OCI-M1 (cell line): ENCODE measurements at regions not wholly inside any gene's neighbourhood (a gene's known extent, or its start where the extent isn't known, plus 50 kb on each side); places are given as distances from the start of the nearest gene placed in this dataset.
"Not testable (repeated sequence)": the region's sequence is repeated elsewhere in the genome, so short reads cannot be mapped to it uniquely, and the experiment has no call there.

Experiments used
- DNase-seq: peaks from one replicate; lab custom pipeline; 2025; lab: John Stamatoyannopoulos, UW

DNA sequence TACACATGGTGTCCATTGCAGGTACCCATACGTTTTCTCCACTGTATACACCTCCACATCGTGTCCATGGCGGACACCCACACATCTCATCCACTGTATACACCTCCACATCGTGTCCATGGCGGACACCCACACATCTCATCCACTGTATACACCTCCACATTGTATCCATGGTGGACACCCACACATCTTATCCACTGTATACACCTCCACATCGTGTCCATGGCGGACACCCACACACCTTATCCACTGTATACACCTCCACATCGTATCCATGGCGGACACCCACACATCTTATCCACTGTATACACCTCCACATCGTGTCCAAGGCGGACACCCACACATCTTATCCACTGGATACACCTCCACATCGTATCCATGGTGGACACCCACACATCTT, 50.4 kb upstream of the TTC34 start:
- DNase-seq = not testable (repeated sequence)

DNA sequence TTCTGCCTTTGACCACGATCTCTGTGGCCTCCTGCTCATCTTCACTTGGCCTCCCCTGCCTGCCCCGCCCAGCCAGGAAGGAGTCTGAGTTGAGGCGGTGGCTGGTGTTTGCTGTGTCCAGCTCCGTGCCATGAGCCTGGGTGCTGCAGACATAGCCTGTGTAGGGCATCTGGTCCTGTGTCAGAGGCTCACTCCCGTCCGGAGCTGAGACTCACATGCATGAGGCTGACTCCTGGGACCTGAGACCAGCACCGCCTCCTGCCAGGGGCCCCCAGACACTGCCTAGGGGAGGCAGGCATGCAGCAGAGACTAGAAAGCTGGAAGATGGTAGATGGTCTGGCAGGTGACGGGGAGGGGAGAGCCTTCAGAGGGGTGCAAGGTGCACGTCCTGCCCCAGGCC, 52.2 kb upstream of the TTC34 start:
- DNase-seq = no peak

DNA sequence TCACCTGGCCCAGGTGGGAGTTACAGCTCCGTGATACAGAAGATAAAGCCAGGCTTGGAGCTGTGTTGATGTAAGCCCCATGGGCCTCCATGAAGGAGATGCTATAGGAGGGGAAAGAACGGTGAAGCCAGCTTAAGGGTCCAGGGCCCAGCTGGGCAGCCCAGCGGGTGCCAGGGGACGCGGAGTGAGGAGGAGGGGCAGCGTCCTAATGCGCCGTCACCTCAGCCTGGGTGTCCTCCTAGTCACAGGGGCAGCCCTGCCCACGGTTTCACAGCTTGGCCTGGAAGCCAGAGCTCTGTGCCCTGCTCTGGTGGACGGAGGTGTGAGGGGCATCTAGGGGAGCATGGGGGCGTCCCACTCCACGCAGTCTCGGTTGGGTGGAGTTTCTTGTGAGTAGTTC, 52.7 kb upstream of the TTC34 start:
- no peak for DNase-seq

DNA sequence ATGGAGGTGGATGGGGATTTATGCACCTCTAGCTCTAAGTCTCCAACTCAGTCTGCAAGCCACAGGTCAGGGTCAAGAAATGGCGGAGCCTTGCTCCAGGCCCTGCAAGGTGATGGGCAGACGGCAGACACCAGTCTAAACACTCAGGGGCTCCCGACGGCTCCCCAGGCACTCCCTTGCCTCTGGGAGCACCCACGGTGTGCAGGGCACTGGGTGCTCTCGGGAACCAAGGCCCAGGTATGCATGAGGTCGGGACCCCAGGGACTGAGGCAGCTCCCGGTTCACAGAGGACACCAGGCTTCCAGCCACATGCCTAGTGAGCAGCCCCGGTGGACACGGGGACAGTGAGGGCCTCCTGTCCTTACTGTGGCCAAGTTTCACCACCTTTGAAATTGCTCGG, 53.1 kb upstream of the TTC34 start:
- no peak for DNase-seq

DNA sequence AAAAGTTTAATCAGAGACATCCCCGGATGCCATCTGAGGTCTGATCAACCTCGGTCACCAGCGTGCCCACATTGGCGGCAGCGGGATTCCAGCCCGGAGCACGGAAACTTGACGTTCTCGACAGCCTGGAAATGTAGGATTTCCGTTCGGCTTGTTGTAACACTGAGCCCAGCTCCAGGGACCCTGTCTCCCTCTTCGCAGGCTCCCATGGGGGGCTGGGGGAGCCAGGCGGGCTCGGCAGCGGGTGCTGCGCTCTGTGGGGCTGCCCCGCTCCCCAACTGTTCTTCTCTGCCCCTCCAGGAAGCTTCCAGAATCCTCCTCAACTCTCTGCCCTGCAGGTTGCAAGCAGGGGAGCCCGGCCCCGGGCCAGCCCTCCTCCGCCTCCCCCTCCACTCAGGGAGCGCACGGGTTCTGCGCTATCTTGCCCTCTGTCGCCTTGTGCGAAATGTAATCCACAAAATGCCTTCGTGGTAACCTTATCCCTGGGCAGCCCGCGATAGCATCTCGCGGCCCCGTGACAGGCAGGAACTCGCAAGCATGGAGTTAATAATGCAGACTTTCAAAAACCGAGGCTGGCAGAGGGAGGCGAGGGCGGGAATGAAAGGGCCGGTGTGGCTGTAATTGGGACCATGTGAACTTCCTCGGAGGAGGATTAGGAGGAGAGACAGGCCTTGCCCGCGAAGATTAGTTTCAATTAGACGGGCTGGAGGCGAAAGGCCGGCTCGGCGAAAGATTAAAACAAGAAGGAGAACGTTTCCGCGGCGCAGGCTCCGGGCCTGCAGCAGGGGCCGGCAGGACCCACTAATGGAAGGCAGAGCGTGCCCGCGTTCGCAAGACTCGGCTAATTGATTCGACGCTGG, 53.9 kb upstream of the TTC34 start:
- no peak for DNase-seq

DNA sequence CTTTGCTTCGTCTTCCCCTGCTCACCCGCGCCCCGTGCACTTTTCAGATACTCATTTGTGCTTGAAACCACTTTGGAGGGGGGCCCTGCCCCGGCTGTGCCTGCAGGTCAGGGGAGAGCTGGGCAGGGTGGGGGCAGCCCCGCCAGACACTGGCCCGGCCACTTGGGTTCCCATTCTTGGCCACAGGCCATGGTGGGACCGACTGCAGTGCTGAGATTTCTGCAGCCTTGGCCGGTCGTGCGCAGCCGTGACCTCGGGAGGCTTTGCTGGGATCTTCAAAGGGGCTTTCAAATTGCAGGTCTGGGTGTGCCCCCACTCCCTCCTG, 54.5 kb upstream of the TTC34 start:
- no peak for DNase-seq

DNA sequence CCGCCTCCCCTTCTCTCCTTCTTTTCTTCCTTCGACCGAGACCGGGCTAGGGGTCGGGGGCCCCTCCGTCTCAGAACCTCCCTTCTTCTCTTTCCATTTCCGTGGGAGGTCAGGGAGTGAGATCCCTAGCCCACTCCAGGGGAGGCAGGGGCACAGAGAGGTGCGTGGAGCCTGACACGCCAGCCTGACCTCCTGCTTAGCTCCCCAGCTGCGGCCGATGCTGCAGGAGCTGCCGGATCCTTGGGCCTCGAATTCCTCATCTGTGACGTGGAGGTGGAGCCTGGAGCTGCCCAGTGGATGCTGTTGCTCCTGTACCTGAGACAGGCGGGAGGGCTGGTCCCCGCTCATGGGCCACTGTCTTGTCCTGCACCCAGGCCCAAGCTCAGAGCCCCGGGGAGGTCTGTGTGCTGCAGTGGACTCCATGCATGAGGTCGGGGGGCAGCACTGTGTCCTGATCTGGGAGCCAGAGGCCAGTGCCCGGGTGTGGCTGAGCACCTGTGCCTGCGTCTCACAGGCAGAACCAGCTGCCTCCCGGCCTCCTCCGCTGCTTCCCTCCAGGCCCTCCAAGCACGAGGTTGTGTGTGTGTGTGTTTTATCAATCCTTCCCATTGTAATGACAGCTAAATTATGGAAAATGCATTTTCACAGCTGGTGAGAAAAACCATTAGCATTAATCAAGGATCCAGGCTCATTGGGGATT, 55.3 kb upstream of the TTC34 start:
- DNase-seq = no peak

DNA sequence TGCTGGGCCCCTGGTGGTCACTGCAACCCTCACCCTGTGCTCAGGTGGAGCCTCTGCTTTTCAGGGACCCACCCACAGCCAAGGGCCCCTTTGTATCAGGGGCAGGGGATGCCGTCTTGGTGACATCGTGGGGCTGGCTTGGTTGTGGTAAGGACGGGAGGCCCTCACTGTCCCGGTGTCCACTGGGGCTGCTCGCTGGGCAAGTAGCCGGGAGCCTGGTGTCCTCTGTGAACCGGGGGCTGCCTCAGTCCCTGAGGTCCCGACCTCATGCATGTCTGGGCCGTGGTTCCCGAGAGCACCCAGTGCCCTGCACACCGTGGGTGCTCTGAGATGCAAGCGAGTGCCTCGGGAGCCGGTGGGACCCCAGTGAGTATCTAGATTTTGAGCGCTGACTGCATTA, 56.0 kb upstream of the TTC34 start:
- no peak for DNase-seq

DNA sequence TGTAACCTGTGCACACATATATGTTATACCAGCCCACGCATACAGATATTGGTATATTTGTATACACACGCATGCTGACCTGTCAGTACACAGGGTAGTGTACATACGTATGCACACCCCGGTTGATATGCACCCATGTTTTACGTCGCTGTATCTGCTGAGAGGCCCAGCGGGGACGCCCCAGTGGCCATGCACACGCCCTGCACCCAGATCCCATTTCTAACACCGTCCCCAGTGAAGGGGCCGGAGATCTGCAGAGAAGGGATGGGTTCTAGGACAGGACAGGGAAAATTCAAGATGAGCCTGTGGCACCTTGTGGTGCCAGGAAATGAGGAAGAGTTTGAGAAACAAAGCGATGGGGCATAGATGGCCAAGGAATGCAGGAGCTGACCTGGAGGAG, 57.2 kb upstream of the TTC34 start:
- DNase-seq = no peak

DNA sequence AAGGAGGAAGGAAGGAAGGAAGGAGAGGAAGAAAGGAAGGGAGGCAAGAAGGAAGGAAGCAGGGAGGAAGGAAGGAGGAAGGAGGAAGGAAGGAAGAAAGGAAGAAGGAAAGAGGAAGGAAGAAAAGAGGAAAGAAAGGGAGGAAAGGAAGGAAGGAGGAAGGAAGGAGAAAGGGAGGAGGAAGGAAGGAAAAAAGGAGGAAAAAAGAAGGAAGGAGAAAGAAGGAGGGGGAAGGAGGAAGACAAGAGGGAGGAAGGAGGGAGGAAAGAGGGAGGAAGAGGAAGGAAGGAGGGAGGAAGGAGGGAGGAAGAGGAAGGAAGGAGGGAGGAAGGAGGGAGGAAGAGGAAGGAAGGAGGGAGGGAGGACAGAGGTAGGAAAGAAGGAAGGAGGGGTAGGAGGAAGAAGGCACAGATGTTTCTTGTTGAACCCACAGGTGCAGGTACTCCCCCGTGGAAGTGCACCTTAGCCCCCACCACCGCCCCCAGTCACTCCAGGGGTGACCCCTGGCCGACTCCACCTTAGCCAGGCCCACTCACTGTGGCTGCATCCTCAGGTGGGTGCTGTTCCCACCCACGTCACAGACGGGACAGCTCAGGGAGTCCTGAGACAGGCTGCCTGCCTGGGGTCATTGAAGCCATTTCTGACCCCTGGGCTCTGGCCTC, 57.9 kb upstream of the TTC34 start:
- no peak for DNase-seq

DNA sequence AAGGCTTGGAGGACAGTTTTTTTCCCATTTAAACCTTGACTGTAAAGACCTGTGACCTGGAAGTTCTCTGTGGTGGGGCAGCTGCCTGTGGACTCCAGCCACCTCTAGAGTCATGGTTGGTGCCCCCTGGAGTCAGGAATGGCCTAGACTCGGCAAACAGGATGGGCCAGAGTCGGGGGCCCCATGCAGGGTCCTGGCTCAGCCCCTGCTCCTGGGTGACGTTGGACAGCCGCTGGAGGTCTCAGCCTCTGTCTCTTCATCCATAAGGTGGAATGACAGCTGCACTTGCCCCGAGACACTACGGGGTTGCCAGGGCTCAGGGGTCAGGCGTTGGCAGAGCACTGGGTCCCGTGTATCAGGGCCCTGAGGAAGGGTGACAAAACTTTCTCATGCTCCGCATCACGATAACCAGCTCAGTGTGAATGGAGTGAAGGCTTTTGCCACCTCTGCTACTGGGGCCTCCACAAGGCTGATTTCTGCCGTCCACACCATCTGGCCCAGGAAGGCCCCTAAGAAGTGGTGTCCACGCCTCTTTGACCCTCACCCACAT, 58.5 kb upstream of the TTC34 start:
- DNase-seq = no peak

DNA sequence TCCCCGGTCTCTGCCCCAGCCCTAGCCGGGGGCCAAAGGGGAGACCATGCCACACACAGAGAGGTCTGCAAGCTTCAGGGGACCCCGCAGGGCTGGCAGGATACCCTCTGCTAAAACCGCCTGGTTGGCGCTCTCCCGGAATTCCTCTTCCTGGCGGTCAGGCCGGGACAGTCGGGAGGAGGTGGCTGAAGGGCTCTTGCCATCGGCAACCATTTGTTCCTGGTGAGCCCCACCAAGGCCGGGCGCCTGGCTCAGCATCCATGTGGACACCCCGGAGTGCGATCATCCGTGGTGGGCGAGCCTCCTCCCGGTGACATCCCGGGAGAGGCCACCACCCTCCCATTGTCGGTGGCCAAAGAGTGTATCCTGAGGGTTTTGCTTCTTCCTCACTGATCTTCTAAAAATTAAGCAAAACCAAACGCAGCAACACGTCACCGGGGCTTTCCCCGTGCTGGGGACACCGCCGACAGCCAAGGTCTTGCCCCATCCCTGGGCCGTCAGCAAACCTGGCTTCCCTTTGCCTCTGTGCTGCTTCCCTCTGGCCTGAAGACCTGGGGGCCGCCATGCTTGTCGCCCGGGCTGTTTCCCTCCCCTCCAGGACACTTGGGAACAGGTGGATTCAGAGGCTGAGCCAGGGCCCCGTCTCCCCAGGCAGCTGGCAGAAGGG, 59.1 kb upstream of the TTC34 start:
- DNase-seq = no peak

DNA sequence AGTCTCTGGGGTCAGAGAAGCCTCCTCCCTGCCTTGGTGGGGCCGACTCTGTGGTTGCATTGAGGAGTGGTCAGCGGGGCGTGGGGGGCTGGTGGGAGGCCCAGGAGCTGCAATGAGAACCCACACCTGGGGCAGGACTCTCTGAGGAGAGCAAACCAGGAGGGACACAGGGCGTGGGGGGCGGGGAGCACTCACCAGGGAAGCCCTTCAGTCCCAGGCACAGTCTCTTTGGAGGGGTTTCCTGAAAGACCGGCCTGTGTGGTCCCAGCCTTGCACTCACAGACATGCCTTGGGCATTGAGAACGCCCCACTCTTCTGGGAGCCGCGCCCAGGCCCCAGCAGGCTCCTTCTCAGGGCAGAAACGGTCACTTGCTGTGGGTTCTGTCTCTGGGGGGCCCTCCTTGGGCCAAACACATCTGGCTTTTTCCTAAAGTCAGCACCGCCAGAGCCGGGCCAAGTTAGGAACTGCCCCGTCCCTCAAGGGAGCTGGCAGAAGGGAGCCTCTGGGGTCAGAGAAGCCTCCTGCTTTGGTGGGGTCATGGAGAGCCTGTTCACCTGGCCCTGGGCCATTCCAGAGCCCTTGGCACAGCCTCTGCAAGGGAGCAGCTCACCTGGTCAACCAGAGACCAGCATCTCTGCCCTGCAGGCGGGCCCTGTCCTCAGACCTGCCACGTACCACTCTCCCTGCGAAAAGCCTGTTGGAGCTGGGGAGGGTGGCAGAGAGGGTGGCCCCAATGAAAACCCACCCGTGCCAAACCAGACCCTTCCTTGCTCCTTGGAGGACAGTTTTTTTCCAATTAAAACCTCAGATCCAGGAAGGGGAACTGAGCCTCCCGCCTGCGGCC, 59.9 kb upstream of the TTC34 start:
- no peak for DNase-seq

DNA sequence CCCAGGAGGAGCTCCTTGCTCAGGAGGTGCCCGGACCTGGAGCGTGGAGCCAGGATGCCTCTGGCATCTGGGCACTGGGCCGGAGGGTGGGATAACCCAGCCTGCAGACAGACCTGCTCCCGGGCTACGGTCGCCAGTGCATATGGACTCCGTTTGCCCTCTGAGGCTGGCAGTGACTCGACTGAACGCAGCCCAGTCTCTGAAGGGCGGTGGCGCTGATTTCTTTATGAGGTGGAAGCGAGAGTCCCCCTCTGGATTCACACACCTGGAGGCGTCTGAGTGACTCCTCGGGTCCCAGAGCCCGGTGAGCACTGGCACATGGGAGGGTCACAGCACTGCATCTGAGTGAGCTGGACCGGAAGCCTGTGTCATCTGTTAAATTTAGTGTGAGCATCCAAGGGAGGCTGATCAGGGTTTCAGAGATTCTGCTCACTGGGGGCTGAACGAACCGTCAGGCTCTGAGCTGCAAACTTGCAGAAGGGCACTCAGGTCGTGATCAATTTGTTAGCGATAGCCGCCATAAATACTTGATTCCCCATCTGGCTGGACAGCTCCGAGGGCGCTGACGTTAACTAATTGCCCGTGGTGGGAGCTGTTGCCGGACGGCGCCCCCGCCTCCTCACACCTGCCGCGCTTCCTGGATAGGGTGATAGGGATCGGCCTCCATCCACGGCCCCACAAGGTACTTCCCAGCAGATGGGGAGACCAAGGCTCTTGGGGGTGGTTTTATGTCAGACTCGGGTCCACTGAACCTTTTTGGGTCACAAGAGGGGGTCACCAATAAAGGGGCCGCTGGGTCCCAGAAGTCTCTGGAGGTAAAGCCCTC, 60.7 kb upstream of the TTC34 start:
- DNase-seq = no peak

DNA sequence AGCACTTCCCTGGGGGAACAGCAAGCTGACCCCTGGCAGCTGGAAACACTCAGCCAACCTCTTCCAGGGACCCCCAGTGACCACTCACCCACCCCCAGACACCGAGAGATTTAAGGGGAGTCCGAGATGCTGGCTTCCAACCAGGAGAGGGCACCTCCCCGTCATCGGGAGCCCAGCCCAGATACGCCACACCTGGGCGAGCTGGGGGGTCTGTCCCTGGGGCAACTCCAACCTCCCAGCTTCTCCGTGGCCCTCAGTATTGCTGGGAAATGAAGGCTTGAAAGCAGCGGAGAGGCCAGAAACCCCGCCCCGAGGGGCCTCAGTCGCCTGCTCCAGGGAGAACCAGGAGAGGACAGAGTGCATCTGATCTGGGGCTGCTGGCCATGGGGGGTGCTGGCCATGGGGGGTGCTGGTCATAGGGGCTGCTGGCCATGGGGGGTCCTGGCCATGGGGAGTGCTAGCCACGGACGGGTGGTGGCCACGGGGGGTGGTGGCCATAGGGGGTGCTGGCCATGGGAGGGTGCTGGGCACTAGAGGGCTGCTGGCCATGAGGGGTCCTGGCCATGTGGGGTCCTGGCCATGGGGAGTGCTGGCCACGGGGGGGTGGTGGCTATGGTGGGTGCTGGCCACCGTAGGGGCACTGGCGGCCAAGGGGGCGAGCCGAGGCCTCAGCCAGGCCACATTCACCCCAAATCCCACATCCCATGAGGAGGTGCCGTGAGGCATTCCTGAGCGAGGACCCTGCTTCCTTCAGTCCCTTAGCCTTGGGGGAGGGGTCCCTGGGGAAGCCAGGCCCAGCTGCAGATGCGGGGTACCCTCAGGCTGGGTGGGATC, 61.5 kb upstream of the TTC34 start:
- no peak for DNase-seq

DNA sequence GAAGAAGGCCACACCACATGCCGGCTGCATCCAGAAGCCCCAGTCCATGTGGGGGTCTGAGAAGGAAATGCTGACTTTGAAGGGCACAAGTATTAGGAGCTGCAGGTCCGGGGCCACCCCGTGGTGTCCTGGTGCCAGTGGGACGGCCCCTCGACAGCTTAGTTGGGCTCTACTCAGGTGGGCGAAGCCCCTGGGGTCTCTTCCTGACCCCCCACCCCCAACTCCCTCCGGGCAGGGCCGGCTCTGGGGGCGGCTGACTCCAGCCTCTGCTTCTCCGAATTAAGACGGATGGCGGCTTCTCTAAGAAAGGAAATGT, 62.1 kb upstream of the TTC34 start:
- no peak for DNase-seq

DNA sequence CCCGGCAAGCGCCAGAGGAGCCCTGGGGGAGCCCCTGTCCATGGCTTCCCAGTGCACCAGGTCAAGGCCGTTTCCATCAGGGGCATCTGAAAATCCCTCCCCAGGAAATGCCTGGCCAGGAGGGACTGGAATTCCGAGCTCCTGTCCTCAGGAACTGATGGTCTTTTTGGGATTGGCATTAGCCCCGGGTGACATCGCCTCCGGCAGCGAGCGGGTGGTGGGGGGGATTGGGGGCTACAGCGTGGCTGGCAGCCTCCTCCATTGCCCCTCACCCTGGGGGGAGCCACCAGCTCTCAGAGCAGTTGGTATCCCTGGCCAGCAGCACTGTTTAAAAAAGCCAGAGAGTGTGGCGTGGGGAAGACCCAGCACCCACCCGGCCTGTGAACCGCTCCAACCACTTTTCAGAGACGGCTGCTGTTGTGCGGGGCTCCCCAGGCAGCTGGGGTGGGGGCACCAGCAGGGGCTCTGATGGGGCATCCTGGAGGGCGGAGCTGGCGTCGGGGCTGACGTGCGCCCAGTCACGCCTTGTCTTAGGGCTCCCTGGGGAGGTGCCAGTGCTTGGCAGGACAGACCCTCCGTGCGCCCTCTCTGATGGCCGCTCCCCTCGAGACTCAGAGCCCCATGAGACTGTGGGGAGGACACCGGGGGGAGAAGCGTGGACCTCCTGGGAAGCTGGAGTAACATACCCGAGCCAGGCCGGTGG, 62.9 kb upstream of the TTC34 start:
- no peak for DNase-seq

DNA sequence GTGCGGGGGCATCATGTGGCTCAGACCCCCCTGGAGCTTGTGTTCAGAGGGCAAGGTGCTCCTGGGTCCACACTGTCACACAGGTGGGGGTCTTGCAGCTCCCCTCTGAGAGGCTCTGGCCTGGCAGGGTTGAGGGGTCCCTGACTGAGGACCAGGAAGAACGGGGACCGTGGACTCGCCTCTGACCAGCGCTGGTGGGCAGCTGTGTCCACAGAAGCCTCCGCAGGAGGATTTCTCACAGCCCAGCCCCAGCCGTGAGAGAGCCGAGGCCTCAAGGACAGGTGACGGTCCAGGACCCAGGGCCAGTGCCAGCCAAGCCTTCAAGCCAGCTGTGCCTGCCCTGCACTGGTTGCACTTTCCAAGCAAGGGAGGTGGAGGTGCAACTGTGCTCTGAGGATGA, 63.5 kb upstream of the TTC34 start:
- no peak for DNase-seq
